ENCODE measurements at regions not wholly inside any gene's neighbourhood (a gene's known extent, or its start where the extent isn't known, plus 50 kb on each side); places are given as distances from the start of the nearest gene placed in this dataset.
"Not testable (repeated sequence)": the region's sequence is repeated elsewhere in the genome, so short reads cannot be mapped to it uniquely, and the experiment has no call there.

DNA sequence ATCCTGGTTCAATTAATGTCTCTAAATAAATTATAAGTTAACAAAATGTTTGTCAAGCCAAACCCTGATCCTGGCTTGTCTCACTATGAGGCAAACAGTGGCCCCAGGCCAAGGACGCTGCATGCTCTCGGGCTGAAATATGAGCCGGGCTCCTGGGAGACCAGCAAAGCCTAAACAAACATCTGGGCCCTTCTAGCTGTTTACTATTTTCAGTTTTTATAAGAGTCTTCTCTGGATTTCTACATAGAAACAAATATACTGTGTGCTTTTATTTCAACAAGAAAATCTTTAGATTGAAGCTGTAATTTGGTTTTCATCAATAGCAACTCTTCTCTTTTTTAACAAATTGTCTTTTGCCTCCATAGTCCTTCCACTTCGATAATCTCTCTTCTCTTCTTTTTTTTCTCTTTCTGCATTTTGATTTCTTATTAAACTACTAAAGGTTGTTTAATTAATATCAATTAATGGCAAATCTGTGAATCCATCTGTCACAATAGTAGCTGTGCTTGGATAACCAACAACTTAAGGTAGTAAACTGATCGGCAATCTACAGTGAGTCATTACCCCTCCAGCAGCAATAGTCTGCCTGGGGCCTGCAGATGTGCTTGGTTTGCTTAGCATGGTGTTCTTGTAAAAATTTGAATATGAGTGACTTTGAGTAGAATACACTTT lies 83.3 kb upstream of the DNAJC1 start:
- intact Hi-C loops (cut with DNase I; ENCODE audit: low total_unique reads): no loop called here
- Histone ChIP-seq H3K27ac (peak overlapping the region in 1 of 5 donors; percentile 14), H3K9me3 (no peaks in the 10 kb centered on the region), H3K4me3 (no peak overlapping the region), H3K27me3 (peaks cover 0 to 5% (median 0%) of the 10 kb centered on the region in 3 donors), H3K36me3 (no peaks in the 10 kb centered on the region), H3K4me1 (peaks cover 0 to 18% (median 6%) of the 10 kb centered on the region in 4 donors)
- DNase-seq: peak; percentile 84 to 92
- 33 to 44% (median 37%) methylated on average over 5 of the region's 5 CpGs for WGBS, 5 donors
- TF ChIP-seq POLR2A (IDR thresholded peaks at IDR 0.05) (no peak), EP300 (IDR thresholded peaks at IDR 0.05) (no peak), POLR2AphosphoS5 (IDR thresholded peaks at IDR 0.05) (peak in 1 of 3 donors; percentile 42), CTCF (IDR thresholded peaks at IDR 0.05) (no peak)

DNA sequence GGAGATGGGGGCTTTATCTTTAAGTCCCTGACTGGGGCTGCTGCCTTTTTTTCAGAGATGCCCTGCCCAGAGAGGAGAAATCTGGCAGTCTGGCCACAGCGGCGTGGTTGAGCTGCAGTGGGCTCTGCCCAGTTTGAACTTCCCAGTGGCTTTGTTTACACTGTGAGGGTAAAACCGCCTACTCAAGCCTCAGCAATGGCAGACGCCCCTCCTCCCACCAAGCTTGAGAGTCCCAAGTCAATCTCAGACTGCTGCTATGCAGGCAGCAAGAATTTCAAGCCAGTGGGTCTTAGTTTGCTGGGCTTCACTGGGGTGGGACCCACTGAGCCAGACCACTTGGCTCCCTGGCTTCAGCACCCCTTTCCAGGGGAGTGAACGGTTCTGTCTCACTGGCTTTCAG lies 76.4 kb upstream of the DNAJC1 start:
- intact Hi-C loops (cut with DNase I; ENCODE audit: low total_unique reads); H3K36me3 ChIP-seq; H3K4me3 ChIP-seq; H3K4me1 ChIP-seq; H3K9me3 ChIP-seq; H3K27ac ChIP-seq: not testable (repeated sequence)
- 30 to 51% (median 36%) methylated on average over 5 of the region's 5 CpGs for WGBS, 5 donors
- peak in 1 of 2 donors; percentile 23 for DNase-seq
- H3K27me3 ChIP-seq: peaks cover 0 to 14% (median 0%) of the 10 kb centered on the region in 3 donors

- 94 to 100% (median 97%) methylated on average over 1 of the region's 1 CpG for WGBS, 5 donors
Observed at GRCh38 chr10:22071332-22071731, 67.8 kb upstream of the DNAJC1 start.

GRCh38 chr10:22067091-22067490 lies 63.6 kb upstream of the DNAJC1 start:
- Histone ChIP-seq H3K9me3 (peaks cover 0 to 24% (median 23%) of the 10 kb centered on the region in 4 donors), H3K4me3 (no peak overlapping the region), H3K27me3 (no peaks in the 10 kb centered on the region), H3K36me3 (no peaks in the 10 kb centered on the region), H3K4me1 (no peaks in the 10 kb centered on the region), H3K27ac (no peak overlapping the region)
- intact Hi-C loops (cut with DNase I; ENCODE audit: low total_unique reads): no loop called here
- WGBS, 5 donors: 76 to 92% (median 89%) methylated on average over 1 of the region's 1 CpG
- no peak for TF ChIP-seq EP300 (IDR thresholded peaks at IDR 0.05)
- TF ChIP-seq POLR2AphosphoS5 (IDR thresholded peaks at IDR 0.05): no peak
- TF ChIP-seq CTCF (IDR thresholded peaks at IDR 0.05): no peak
- no peak for TF ChIP-seq POLR2A (IDR thresholded peaks at IDR 0.05)
- DNase-seq: no peak

More at GRCh38 chr10:22071332-22071731, 67.8 kb upstream of the DNAJC1 start:
- Histone ChIP-seq H3K4me3 (no peak overlapping the region), H3K4me1 (no peaks in the 10 kb centered on the region), H3K27me3 (no peaks in the 10 kb centered on the region), H3K36me3 (no peaks in the 10 kb centered on the region), H3K9me3 (peaks cover 0 to 38% (median 32%) of the 10 kb centered on the region in 4 donors), H3K27ac (no peak overlapping the region)
- TF ChIP-seq EP300 (IDR thresholded peaks at IDR 0.05) (no peak), CTCF (IDR thresholded peaks at IDR 0.05) (no peak), POLR2AphosphoS5 (IDR thresholded peaks at IDR 0.05) (no peak), POLR2A (IDR thresholded peaks at IDR 0.05) (no peak)
- DNase-seq: no peak
- intact Hi-C loops (cut with DNase I; ENCODE audit: low total_unique reads): no loop called here

DNA sequence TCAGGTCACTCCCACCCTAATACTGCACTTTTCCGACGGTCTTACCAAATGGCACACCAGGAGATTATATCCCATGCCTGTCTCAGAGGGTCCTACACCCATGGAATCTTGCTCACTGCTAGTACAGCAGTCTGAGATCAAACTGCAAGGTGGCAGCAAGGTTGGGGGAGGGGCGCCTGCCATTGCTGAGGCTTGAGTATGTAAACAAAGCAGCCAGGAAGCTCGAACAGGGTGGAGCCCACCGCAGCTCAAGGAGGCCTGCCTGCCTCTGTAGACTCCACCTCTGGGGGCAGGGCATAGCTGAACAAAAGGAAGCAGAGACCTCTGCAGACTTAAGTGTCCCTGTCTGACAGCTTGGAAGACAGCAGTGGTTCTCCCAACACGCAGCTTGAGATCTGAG lies 57.5 kb upstream of the DNAJC1 start:
- H3K4me3 ChIP-seq; DNase-seq; H3K36me3 ChIP-seq; H3K27ac ChIP-seq; H3K27me3 ChIP-seq; intact Hi-C loops (cut with DNase I; ENCODE audit: low total_unique reads); H3K4me1 ChIP-seq: not testable (repeated sequence)
- H3K9me3 ChIP-seq: peaks cover 0 to 11% (median 7%) of the 10 kb centered on the region in 4 donors
- WGBS, 5 donors: 58 to 77% (median 75%) methylated on average over 5 to 6 of the region's 6 CpGs
